ENCODE measurements at regions not wholly inside any gene's neighbourhood (a gene's known extent, or its start where the extent isn't known, plus 50 kb on each side); places are given as distances from the start of the nearest gene placed in this dataset.

DNA sequence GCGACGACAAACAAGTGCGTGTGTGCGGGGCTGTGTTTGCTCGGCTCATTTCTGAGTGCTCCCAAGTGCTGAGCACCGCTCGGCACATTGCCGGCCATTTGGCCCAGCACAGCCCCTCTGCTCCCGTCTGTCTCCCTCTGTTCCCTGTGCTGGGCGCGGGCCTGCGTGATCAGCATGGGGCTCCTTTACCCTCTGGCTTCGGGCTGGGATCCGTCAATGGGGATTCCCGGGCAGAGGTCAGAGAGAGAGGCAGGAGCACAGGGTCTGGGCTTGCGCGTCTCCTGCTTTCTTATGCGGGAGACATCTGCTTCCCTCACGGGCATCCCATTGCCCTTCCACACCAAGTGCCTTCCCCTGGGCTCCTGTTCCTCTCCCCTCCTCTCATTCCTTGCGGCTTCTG lies 234.0 kb downstream of the ACKR3 start:
- DNase-seq (ENCODE audit: low read depth in 1 of 2, low spot score in 2 of 2) = peak in 1 of 2 experiments; percentile 67
- no peaks in the 10 kb centered on the region for H3K36me3 ChIP-seq (ENCODE audit: control insufficient read depth in 2 of 4, insufficient read depth in 4 of 4, low read length in 3 of 4)
- no peaks in the 10 kb centered on the region for H3K23me2 ChIP-seq (ENCODE audit: low read depth, low read length)
- H4K8ac ChIP-seq (ENCODE audit: extremely low read depth, insufficient read depth, low read length) = peak overlapping the region; percentile 26; the same call in 1 of the 2 replicates
- H3K79me1 ChIP-seq (ENCODE audit: low read depth, low read length) = no peaks in the 10 kb centered on the region
- TF ChIP-seq SRF (IDR thresholded peaks at IDR 0.05; ENCODE audit: low read depth, low read length) (no peak), RAD21 (IDR thresholded peaks at IDR 0.05 in 1 of 2, conservative IDR thresholded peaks at IDR 0.05 in 1 of 2; ENCODE audit: low read depth in 2 of 2, low read length in 2 of 2) (peak in 1 of 2 experiments; percentile 4; a peak in 1 of 4 replicates), TBP (IDR thresholded peaks at IDR 0.05; ENCODE audit: low read depth, low read length) (peak; percentile 75; the same call in 1 of the 2 replicates), CHD2 (IDR thresholded peaks at IDR 0.05; ENCODE audit: low read length) (no peak), KDM1A (IDR thresholded peaks at IDR 0.05; ENCODE audit: borderline replicate concordance, low read length) (peak; percentile 41; the same call in 1 of the 2 replicates), TEAD4 (IDR thresholded peaks at IDR 0.05; ENCODE audit: low read depth, low read length) (no peak), RBBP5 (IDR thresholded peaks at IDR 0.05; ENCODE audit: borderline replicate concordance, low read depth, low read length) (no peak)
- TF ChIP-seq, protein P1, sequence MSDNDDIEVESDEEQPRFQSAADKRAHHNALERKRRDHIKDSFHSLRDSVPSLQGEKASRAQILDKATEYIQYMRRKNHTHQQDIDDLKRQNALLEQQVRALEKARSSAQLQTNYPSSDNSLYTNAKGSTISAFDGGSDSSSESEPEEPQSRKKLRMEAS (IDR thresholded peaks at IDR 0.05) = peak; percentile 22; the same call in 1 of the 2 replicates
- TF ChIP-seq, protein P2, sequence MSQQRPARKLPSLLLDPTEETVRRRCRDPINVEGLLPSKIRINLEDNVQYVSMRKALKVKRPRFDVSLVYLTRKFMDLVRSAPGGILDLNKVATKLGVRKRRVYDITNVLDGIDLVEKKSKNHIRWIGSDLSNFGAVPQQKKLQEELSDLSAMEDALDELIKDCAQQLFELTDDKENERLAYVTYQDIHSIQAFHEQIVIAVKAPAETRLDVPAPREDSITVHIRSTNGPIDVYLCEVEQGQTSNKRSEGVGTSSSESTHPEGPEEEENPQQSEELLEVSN (IDR thresholded peaks at IDR 0.05) = 0 out of 2 replicates have a peak, but pooled peaks have one; percentile 9
- no peak overlapping the region for H3K4me2 ChIP-seq (ENCODE audit: insufficient read depth in 1 of 2, low read depth in 2 of 2, low read length in 2 of 2)
- H3K4ac ChIP-seq (replicated peaks; ENCODE audit: insufficient read length, low read depth, low read length) = no peak overlapping the region
- H2BK12ac ChIP-seq (ENCODE audit: low read depth, low read length) = no peak overlapping the region
- no peak overlapping the region for H2BK120ac ChIP-seq (replicated peaks; ENCODE audit: low read depth, low read length)
- H4K91ac ChIP-seq (replicated peaks; ENCODE audit: insufficient read length, low read length) = no peak overlapping the region
- WGBS, 2 experiments (ENCODE audit: extremely low coverage in 1 of 2, insufficient coverage in 1 of 2, insufficient read length in 1 of 2, insufficient replicate concordance in 2 of 2, low coverage in 1 of 2, low lambda C conversion rate in 2 of 2, missing lambda C conversion rate in 1 of 2) = 69% methylated on average over 16 of the region's 20 CpGs; no CpG with 5 or more reads in 1 of the 2 experiments
- no peak overlapping the region for H3K56ac ChIP-seq (replicated peaks; ENCODE audit: insufficient read length, low read depth, low read length)
- no peak overlapping the region for H3K14ac ChIP-seq (ENCODE audit: insufficient read length)
- ChIA-PET POLR2A (ENCODE audit: partially characterized antibody) (no interaction called here), CTCF (ENCODE audit: partially characterized antibody) (interaction anchor here (1.1 kb wide), 1 partner anchor 15 kb away, joined by 3 read pairs; no protein-coding TSS in a partner anchor)
- H3K27me3 ChIP-seq (replicated peaks in 1 of 4; ENCODE audit: control insufficient read depth in 3 of 4, extremely low read depth in 1 of 4, insufficient read depth in 3 of 4, low read length in 3 of 4) = no peaks in the 10 kb centered on the region; a peak in 1 of 7 replicates
- no peak overlapping the region for H3K9ac ChIP-seq (replicated peaks in 1 of 4; ENCODE audit: extremely low read depth in 1 of 4, low read depth in 3 of 4, low read length in 3 of 4)
- H3K23ac ChIP-seq (ENCODE audit: insufficient read length) = no peak overlapping the region
- no peaks in the 10 kb centered on the region for H3K79me2 ChIP-seq (ENCODE audit: control insufficient read depth in 1 of 2, insufficient read depth in 2 of 2, low read length in 2 of 2)
- no peak overlapping the region for H4K5ac ChIP-seq (ENCODE audit: insufficient read length, low read depth, low read length)
- peak overlapping the region; percentile 86 for H2AFZ ChIP-seq (ENCODE audit: low read length)
- H2AK5ac ChIP-seq (ENCODE audit: low read depth, low read length) = no peak overlapping the region
- H2BK5ac ChIP-seq (ENCODE audit: low read depth, low read length) = no peak overlapping the region
- no peak overlapping the region; the same call in 1 of the 2 replicates for H3K18ac ChIP-seq (ENCODE audit: extremely low read depth, low read length)
- H3K9me3 ChIP-seq (ENCODE audit: insufficient read depth in 2 of 2, low read depth in 1 of 2, low read length in 1 of 2) = peaks cover 4 to 7% of the 10 kb centered on the region in 2 experiments; a peak in 3 of 4 replicates
- H2BK20ac ChIP-seq (ENCODE audit: low read length) = no peak overlapping the region
- peaks cover 0 to 5% (median 4%) of the 10 kb centered on the region in 4 experiments; a peak in 5 of 7 replicates for H3K4me1 ChIP-seq (replicated peaks in 1 of 4; ENCODE audit: control insufficient read depth in 3 of 4, insufficient read depth in 4 of 4, low read length in 3 of 4)
- no peak overlapping the region for H3K4me3 ChIP-seq (ENCODE audit: extremely low read depth in 1 of 4, insufficient read depth in 2 of 4, low read depth in 3 of 4, low read length in 4 of 4)
- H2BK15ac ChIP-seq (ENCODE audit: low read length) = no peak overlapping the region
- no peak overlapping the region for H3K27ac ChIP-seq (ENCODE audit: low read depth, low read length)
- H4K20me1 ChIP-seq (replicated peaks in 1 of 2; ENCODE audit: control insufficient read depth in 1 of 2, insufficient read depth in 2 of 2, low read length in 2 of 2) = no peaks in the 10 kb centered on the region
- FAIRE-seq = no peak

Measured in H1 (cell line).